ENCODE measurements at regions not wholly inside any gene's neighbourhood (a gene's known extent, or its start where the extent isn't known, plus 50 kb on each side); places are given as distances from the start of the nearest gene placed in this dataset.
A peak's percentile ranks its signal among the peaks of the same experiment; 100 is the strongest.
"Not testable (repeated sequence)": the region's sequence is repeated elsewhere in the genome, so short reads cannot be mapped to it uniquely, and the experiment has no call there.

GRCh38 chr9:95391271-95391670 is 73.8 kb upstream of the FANCC start:
- DNase-seq (ENCODE audit: low read depth in 3 of 3) = not testable (repeated sequence)

DNA sequence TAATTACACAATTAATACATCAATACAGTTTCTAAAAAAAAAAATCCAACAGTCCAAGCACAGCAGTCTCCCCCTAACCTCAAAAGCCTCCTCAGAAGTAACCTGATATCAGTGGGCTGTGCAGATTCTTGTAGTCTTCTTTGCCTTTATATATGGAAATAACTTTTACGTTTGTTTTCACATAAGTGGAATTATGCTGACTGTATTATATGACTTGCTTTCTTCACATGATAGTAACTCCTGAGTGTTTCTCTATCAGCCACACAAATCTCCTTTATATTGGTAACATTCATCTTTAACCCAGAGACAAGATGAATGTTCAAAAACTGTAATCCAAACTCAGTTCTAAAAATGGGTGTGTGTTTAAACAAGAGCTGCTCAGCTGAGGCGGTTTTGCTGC is 71.9 kb upstream of the FANCC start:
- DNase-seq (ENCODE audit: low read depth in 3 of 3) = no peak

- no peak for DNase-seq (ENCODE audit: low read depth in 3 of 3)
Observed at GRCh38 chr9:95386843-95387242, 69.3 kb upstream of the FANCC start.

DNA sequence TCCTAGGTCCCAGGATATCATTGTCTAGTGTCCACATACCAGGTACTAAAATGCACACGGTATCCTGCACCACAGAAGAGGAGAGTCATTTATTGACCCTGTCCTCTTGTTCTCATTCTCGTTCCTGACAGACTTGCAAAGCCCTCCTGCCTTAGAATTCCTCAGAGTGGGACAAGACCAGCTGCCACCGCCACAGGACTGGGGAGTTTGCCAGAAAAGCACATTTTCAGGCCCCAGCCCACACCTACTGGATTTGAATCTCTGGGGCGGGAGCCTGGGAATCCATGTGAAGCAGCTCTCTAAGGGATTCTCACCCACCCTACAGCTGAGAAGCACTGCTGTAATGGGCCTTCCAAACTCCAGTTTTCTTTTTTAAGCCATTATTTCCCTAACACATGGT is 68.0 kb upstream of the FANCC start:
- no peak for DNase-seq (ENCODE audit: low read depth in 3 of 3)

GRCh38 chr9:95383845-95384244 is 66.3 kb upstream of the FANCC start:
- DNase-seq (ENCODE audit: low read depth in 3 of 3) = no peak

DNA sequence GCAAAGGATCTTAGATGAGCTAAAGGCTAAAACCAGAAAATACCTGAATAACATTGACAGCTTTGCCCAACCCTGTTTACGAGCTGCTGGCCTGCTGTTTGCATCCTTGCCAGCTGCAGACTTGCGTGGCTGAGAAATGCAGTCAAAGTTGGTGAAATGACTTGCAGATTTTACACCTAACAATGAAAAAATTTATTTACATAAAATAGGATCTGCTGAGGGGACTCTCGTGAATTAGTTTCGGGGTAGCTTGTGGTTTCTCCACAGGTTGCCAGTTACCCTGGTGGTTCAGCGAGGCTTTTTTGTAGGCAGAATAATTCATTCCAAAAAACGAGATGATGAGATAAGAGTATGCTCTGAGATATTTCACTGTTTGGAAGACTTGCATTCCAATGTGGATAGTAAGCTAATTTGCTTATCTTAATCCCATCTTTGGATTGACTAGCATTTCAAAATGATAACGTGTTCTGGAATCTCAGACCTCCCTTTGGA is 65.7 kb upstream of the FANCC start:
- DNase-seq (ENCODE audit: low read depth in 3 of 3) = no peak

- no peak for DNase-seq (ENCODE audit: low read depth in 3 of 3)
Observed at GRCh38 chr9:95382433-95382832, 64.9 kb upstream of the FANCC start.

DNA sequence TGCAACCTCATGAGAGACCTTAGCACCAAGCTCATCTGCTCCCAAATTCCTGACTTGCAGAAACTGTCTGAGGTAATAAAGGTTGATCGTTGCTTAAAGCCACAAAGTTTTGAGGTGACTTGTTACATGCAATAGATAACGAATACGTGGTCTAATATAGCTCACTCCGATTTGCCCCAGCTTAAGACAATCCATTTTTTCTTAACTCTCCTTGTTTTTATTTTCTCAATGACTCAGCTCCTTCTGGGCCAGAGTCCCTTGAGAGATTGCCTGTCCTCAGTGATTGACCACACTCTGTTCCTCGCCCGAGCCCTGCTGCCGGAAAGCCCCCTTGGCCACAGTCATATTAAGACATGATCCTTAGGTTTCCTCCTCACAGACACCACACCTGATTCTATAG is 63.7 kb upstream of the FANCC start:
- no peak for DNase-seq (ENCODE audit: low read depth in 3 of 3)

DNA sequence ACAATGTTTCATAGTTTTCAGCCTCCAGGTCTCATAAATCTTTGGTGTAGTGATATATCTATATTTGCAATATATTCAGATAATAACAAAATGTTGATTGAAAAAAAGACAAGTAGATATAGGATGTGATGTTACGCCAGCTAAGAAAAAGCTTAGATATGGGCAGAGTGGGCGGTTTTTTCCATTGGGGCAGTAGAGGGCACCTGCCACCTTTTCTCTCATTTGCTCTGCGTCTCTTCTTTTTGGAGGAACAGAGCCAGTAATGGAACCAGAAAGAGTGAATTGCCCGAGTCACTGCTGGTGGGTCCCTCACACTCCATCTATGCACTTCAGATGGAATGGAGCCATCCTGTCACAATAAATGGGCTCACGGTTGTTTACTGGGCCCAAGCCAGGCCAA is 62.1 kb upstream of the FANCC start:
- peak in 1 of 3 donors; percentile 4 for DNase-seq (ENCODE audit: low read depth in 3 of 3)

DNA sequence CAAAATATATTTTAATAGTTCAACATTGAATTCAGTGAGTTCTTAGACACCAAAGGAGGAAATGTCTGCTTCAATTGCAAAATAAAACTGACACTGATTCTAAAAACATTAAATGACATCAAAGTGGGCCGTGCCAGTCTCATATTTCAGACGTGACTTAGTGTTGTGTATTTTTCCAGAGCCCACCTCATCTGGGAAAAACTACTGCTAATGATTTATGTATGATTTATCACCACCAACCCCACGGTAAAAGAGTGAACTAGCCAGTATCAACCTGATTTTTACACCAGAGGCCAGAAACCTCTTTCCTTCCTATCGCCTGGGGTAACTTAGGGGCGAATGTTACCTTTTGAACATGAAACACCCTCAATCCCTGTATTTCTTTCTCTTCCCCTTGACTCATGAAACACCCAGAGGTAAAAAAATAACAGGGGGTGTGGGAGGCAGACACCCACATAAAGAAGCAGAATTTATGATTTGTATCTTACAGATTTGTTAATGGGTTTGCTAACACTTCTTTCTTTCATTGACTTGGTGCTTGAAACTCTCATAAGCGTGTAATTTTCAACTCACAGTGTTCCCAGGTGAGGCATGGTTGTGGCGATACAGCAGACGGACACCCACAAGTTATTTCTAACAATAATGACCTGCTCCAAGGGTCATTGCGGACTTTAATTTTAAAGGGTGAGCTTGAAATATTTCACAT is 56.4 kb upstream of the FANCC start:
- no peak for DNase-seq (ENCODE audit: low read depth in 3 of 3)

GRCh38 chr9:95373069-95373681 is 55.7 kb upstream of the FANCC start:
- no peak for DNase-seq (ENCODE audit: low read depth in 3 of 3)

DNA sequence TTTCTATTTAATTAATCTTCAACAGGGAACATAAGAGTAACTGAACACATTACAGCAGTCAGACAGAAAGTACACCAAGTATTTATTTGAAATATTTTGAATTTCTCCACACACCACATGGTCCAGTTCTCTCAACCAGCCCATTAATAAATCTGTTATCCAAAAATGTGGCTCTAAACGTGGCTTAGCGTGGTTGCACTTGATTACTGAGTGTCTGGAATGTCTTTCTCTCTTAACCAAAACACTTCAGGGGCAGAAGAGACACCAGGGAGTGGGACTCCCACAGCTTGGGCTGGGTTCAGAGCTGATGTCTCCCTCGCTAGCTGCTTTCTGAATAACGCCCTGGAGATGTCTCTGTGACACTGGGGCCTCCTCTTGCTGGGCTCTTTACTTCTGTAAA is 52.6 kb upstream of the FANCC start:
- no peak for DNase-seq (ENCODE audit: low read depth in 3 of 3)

GRCh38 chr9:95368377-95369160 is 51.1 kb upstream of the FANCC start:
- no peak for DNase-seq (ENCODE audit: low read depth in 3 of 3)
